Right lobe of liver (tissue), 6 donors: ENCODE measurements at regions not wholly inside any gene's neighbourhood (a gene's known extent, or its start where the extent isn't known, plus 50 kb on each side); places are given as distances from the start of the nearest gene placed in this dataset.

ENCODE experiments used
- ATAC-seq, 4 donors: fragments of 200-7000 bp; cut with Tn5 transposase; one replicate each; pipeline ENCODE4 v1.9.1; 2020; ENCODE audit warnings: mild to moderate bottlenecking in 4 of 4, moderate library complexity in 4 of 4
- DNase-seq, 3 donors: peaks; one replicate each; pipeline ENCODE4 v3.0.0-alpha.2; 2020
- H3K27ac ChIP-seq, 3 donors: fragments of 200-600 bp; one replicate each; pipeline ENCODE4 v1.8.0; 2022
- H3K27me3 ChIP-seq, 2 donors: fragments of 200-600 bp; one replicate each; pipeline ENCODE4 v1.8.0; 2022
- H3K36me3 ChIP-seq, 4 donors: fragments of 200-600 bp; sonication (generic) in 1 of 4; one replicate each; pipeline versions ENCODE4 v1.5.1 to v1.8.0; 2017 to 2022; ENCODE audit warnings: control low read depth in 1 of 4
- H3K4me1 ChIP-seq, 4 donors: fragments of 200-600 bp; sonication (generic) in 1 of 4; one replicate each; pipeline versions ENCODE4 v1.5.1 to v1.8.0; 2017 to 2022; ENCODE audit warnings: control low read depth in 1 of 4
- H3K4me3 ChIP-seq, 3 donors: fragments of 200-600 bp; one replicate each; pipeline ENCODE4 v1.8.0; 2022
- H3K9me3 ChIP-seq, 4 donors: fragments of 200-600 bp; sonication (generic) in 1 of 4; one replicate each; pipeline versions ENCODE4 v1.5.1 to v1.8.0; 2017 to 2022; ENCODE audit warnings: control low read depth in 1 of 4
- CTCF ChIP-seq, 4 donors: fragments of 200-600 bp in 3 of 4; fragments of 450-650 bp in 1 of 4; IDR thresholded peaks; one replicate each; pipeline versions ENCODE4 v1.5.1 to v1.8.0; 2016 to 2022; ENCODE audit warnings: antibody characterized with exemption in 4 of 4, mild to moderate bottlenecking in 2 of 4
- POLR2A ChIP-seq: fragments of 450-650 bp; IDR thresholded peaks from one replicate; pipeline ENCODE4 v1.6.1; 2017; ENCODE audit warnings: antibody characterized with exemption, mild to moderate bottlenecking
- WGBS: methylation state at CpG from one replicate; pipeline ENCODE4 v1.1.6; 2018; ENCODE audit warnings: low coverage, low lambda C conversion rate; ENCODE audit not compliant: insufficient coverage; ENCODE audit errors: missing lambda C conversion rate; 5-methylcytosine and 5-hydroxymethylcytosine counted together
- intact Hi-C, 2 donors: fragments of 100-400 bp; cut with DNase I; formaldehyde crosslinking; loops; one replicate each; pipeline versions ENCODE4 v1.11.2 to v1.14.1; 2022
- donor health status: DM: no; HTN: yes; CAD: no.
- donor health status: DM: no; HTN: no; CAD: no.
- donor health status: DM: no; HTN: no; CAD: no.
- donor health status: DM: no; HTN: yes; CAD: no.
- donor health status: DM: no; HTN: yes; CAD: no.

- no peaks in the 10 kb centered on the region for H3K4me1 ChIP-seq
- 59% methylated on average over 3 of the region's 3 CpGs for WGBS
- H3K27ac ChIP-seq, result no peak overlapping the region
- H3K9me3 ChIP-seq, result no peaks in the 10 kb centered on the region
- no peaks in the 10 kb centered on the region for H3K27me3 ChIP-seq
- intact Hi-C loops, result no loop called here
- DNase-seq (no peak), ATAC-seq (no peak)
- no peaks in the 10 kb centered on the region for H3K36me3 ChIP-seq
- TF ChIP-seq CTCF (IDR thresholded peaks at IDR 0.05) (no peak), POLR2A (no peak)
- H3K4me3 ChIP-seq, result no peak overlapping the region
These were observed 1146.8 kb upstream of the B3GALT2 start for GRCh38 chr1:194333240-194333639.

- WGBS, result 54% methylated on average over 2 of the region's 2 CpGs
- Histone ChIP-seq H3K9me3 (no peaks in the 10 kb centered on the region), H3K36me3 (no peaks in the 10 kb centered on the region), H3K4me1 (no peaks in the 10 kb centered on the region), H3K27me3 (no peaks in the 10 kb centered on the region), H3K4me3 (no peak overlapping the region), H3K27ac (no peak overlapping the region)
- ATAC-seq (no peak), DNase-seq (no peak)
- TF ChIP-seq POLR2A, result no peak
- no peak for TF ChIP-seq CTCF (IDR thresholded peaks at IDR 0.05)
- intact Hi-C loops, result no loop called here
These were observed 1145.3 kb upstream of the B3GALT2 start for GRCh38 chr1:194331758-194332157.

DNA sequence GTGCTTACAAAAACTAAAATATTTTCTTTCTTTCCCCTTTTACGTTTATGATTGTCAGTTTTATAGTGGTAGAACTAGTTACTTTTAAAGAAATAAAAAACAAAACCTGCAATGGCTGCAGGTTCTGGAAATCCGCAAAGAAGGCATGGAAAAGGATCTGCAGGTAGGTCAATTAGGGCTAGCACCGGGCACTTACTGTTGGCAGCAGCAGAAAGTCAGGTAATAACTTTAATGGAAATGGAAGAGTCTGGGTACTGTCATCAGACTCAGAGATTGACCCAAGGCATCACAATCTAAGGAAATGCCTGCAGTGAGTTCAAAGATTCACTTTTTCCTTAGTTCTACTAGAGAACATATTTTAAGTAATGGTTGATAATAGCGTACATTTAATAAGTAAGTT lies 1136.3 kb upstream of the B3GALT2 start:
- Histone ChIP-seq H3K9me3 (no peaks in the 10 kb centered on the region), H3K4me1 (no peaks in the 10 kb centered on the region), H3K36me3 (no peaks in the 10 kb centered on the region), H3K27me3 (no peaks in the 10 kb centered on the region), H3K4me3 (no peak overlapping the region), H3K27ac (no peak overlapping the region)
- intact Hi-C loops, result no loop called here
- TF ChIP-seq POLR2A (no peak), CTCF (IDR thresholded peaks at IDR 0.05) (no peak)
- WGBS, result 73% methylated on average over 4 of the region's 4 CpGs
- no peak for ATAC-seq
- no peak for DNase-seq

DNA sequence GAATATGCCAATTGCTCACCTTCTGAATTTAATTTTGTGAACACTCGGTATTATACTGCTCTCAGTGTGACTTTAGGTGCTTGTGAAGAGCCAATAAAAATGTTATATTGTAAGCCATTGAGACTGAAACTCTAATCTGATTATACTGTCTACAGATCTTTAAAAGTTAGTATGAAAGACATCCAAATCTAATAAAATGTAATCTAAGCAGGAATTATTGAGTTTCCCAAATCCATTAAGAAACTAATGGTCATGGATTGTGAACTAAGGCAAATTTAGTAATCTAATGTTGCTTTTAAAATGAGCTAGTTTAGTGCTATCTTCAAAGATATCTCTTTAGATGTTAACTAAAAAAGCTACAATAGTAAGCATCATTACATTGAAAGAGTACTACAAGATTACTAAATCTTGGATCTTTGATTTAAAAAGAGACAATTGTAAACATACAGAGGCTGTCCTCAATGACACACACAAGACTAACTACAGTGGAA lies 1132.4 kb upstream of the B3GALT2 start:
- 33% methylated on average over 1 of the region's 1 CpG for WGBS
- DNase-seq (no peak), ATAC-seq (no peak)

More for the DNA sequence above, 1132.4 kb upstream of the B3GALT2 start:
- no peaks in the 10 kb centered on the region for H3K9me3 ChIP-seq
- intact Hi-C loops, result no loop called here
- TF ChIP-seq POLR2A (no peak), CTCF (IDR thresholded peaks at IDR 0.05) (no peak)
- H3K36me3 ChIP-seq, result no peaks in the 10 kb centered on the region
- H3K4me3 ChIP-seq, result no peak overlapping the region
- H3K4me1 ChIP-seq, result no peaks in the 10 kb centered on the region
- H3K27ac ChIP-seq, result no peak overlapping the region
- no peaks in the 10 kb centered on the region for H3K27me3 ChIP-seq
